ENCODE measurements at regions not wholly inside any gene's neighbourhood (a gene's known extent, or its start where the extent isn't known, plus 50 kb on each side); places are given as distances from the start of the nearest gene placed in this dataset.

DNA sequence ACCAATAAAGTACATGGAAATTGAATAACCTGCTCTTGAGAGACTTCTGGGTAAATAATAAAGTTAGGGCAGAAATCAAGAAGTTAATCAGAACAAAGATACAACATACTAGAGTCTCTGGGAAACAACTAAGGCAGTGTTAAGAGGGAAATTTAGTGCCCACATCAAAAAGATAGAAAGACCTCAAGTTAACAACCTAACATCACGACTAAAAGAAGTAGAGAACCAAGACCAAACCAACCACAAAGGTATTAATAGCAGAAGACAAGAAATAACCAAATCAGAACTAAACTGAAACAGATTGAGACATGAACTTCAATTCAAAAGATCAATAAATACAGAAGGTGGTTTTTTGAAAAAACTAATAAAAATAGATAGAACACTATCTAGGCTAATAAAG, 140.7 kb downstream of the JRKL start:
- TF ChIP-seq, protein P1, sequence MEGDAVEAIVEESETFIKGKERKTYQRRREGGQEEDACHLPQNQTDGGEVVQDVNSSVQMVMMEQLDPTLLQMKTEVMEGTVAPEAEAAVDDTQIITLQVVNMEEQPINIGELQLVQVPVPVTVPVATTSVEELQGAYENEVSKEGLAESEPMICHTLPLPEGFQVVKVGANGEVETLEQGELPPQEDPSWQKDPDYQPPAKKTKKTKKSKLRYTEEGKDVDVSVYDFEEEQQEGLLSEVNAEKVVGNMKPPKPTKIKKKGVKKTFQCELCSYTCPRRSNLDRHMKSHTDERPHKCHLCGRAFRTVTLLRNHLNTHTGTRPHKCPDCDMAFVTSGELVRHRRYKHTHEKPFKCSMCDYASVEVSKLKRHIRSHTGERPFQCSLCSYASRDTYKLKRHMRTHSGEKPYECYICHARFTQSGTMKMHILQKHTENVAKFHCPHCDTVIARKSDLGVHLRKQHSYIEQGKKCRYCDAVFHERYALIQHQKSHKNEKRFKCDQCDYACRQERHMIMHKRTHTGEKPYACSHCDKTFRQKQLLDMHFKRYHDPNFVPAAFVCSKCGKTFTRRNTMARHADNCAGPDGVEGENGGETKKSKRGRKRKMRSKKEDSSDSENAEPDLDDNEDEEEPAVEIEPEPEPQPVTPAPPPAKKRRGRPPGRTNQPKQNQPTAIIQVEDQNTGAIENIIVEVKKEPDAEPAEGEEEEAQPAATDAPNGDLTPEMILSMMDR (IDR thresholded peaks at IDR 0.05) = no peak
- TF ChIP-seq POLR2A (IDR thresholded peaks at IDR 0.05) = no peak
